Neural cell (in vitro differentiated cells): ENCODE measurements at regions not wholly inside any gene's neighbourhood (a gene's known extent, or its start where the extent isn't known, plus 50 kb on each side); places are given as distances from the start of the nearest gene placed in this dataset.
"Not testable (repeated sequence)": the region's sequence is repeated elsewhere in the genome, so short reads cannot be mapped to it uniquely, and the experiment has no call there.

ENCODE experiments used
- H2AFZ ChIP-seq: fragments of 200-600, 300-800 bp; sonication (generic), shearing (Covaris generic); 2 replicates; pipeline ENCODE4 v1.6.0; 2014; ENCODE audit warnings: low read depth, mild to moderate bottlenecking, antibody characterized with exemption, low read length, moderate library complexity
- H3F3A ChIP-seq: fragments of 200-600 bp; shearing (Covaris generic); 2 replicates; pipeline ENCODE4 v1.6.1; 2016; ENCODE audit warnings: mild to moderate bottlenecking, moderate library complexity, mixed read lengths, antibody characterized with exemption, low read length; ENCODE audit not compliant: insufficient read depth, poor library complexity, severe bottlenecking
- H3K27ac ChIP-seq: fragments of 200-600, 300-800 bp; sonication (generic), shearing (Covaris generic); 2 replicates; pipeline ENCODE4 v1.5.1; 2014; ENCODE audit warnings: mild to moderate bottlenecking, low read length, moderate library complexity
- H3K27me3 ChIP-seq: fragments of 300-800, 200-600 bp; sonication (generic), shearing (Covaris generic); 2 replicates; pipeline ENCODE4 v1.6.0; 2014; ENCODE audit warnings: mild to moderate bottlenecking, low read depth, low read length, moderate library complexity; ENCODE audit not compliant: insufficient read depth
- H3K36me3 ChIP-seq: fragments of 300-800, 200-600 bp; sonication (generic), shearing (Covaris generic); 2 replicates; pipeline ENCODE4 v1.5.1; 2014; ENCODE audit warnings: mild to moderate bottlenecking, antibody characterized with exemption, low read length, moderate library complexity; ENCODE audit not compliant: insufficient read depth
- H3K4me2 ChIP-seq: fragments of 300-800, 200-600 bp; sonication (generic), shearing (Covaris generic); 2 replicates; pipeline ENCODE4 v1.6.0; 2014; ENCODE audit warnings: mild to moderate bottlenecking, low read length
- H3K4me3 ChIP-seq: fragments of 300-800, 200-600 bp; sonication (generic), shearing (Covaris generic); 2 replicates; pipeline ENCODE4 v1.5.1; 2014; ENCODE audit warnings: mild to moderate bottlenecking, low read length, moderate library complexity
- H3K79me2 ChIP-seq: fragments of 200-600 bp; shearing (Covaris generic); replicated peaks from 2 replicates; pipeline ENCODE4 v1.6.0; 2014; ENCODE audit warnings: mild to moderate bottlenecking, low read length, moderate library complexity; ENCODE audit not compliant: insufficient read depth
- H3K9ac ChIP-seq: fragments of 300-800, 200-600 bp; sonication (generic), shearing (Covaris generic); 2 replicates; pipeline ENCODE4 v1.6.1; 2016; ENCODE audit warnings: mild to moderate bottlenecking, low read length, mixed read lengths
- H3K9me2 ChIP-seq: fragments of 200-600 bp; shearing (Covaris generic); 2 replicates; pipeline ENCODE4 v1.6.1; 2016; ENCODE audit warnings: mild to moderate bottlenecking, low read length, mixed read lengths; ENCODE audit not compliant: insufficient read depth
- H3K9me3 ChIP-seq: fragments of 200-600, 300-800 bp; sonication (generic), shearing (Covaris generic); 2 replicates; pipeline ENCODE4 v1.6.1; 2016; ENCODE audit warnings: mild to moderate bottlenecking, mixed run types, low read length, moderate library complexity, mixed read lengths
- H4K20me1 ChIP-seq: fragments of 200-600 bp; shearing (Covaris generic); 2 replicates; pipeline ENCODE4 v1.6.1; 2016; ENCODE audit warnings: mild to moderate bottlenecking, mixed run types; ENCODE audit not compliant: insufficient read depth
- EP300 ChIP-seq: fragments of 450-650 bp; conservative IDR thresholded peaks from 2 replicates; pipeline ENCODE4 v1.6.1; 2014; ENCODE audit warnings: antibody characterized with exemption, mild to moderate bottlenecking, moderate library complexity; ENCODE audit not compliant: poor library complexity, severe bottlenecking
- EZH2 ChIP-seq: fragments of 200-600, 300-800 bp; shearing (Covaris generic), sonication (generic); IDR thresholded peaks from 2 replicates; pipeline ENCODE4 v1.6.1; 2014; ENCODE audit warnings: antibody characterized with exemption, low read length, borderline replicate concordance, mild to moderate bottlenecking; ENCODE audit not compliant: insufficient read depth, poor library complexity, severe bottlenecking
- MXI1 ChIP-seq: fragments of 450-650 bp; conservative IDR thresholded peaks from 2 replicates; pipeline ENCODE4 v1.6.1; 2014; ENCODE audit warnings: antibody characterized with exemption, mild to moderate bottlenecking; ENCODE audit not compliant: poor library complexity, severe bottlenecking
- POLR2AphosphoS5 ChIP-seq: IDR thresholded peaks from 2 replicates; pipeline ENCODE4 v1.6.1; 2012
- RAD21 ChIP-seq: fragments of 450-650 bp; conservative IDR thresholded peaks from 2 replicates; pipeline ENCODE4 v1.6.1; 2014; ENCODE audit warnings: antibody characterized with exemption, mild to moderate bottlenecking, moderate library complexity
- SMC3 ChIP-seq: fragments of 450-650 bp; conservative IDR thresholded peaks from 2 replicates; pipeline ENCODE4 v1.6.1; 2014; ENCODE audit warnings: antibody characterized with exemption, mild to moderate bottlenecking, moderate library complexity; ENCODE audit not compliant: poor library complexity
- TAF1 ChIP-seq: IDR thresholded peaks from 2 replicates; pipeline ENCODE4 v1.6.1; 2012; ENCODE audit warnings: low read depth
- TF ChIP-seq, protein P1 (sequence below): fragments of 450-650 bp; IDR thresholded peaks from 2 replicates; pipeline ENCODE4 v1.5.1; 2014; ENCODE audit warnings: antibody characterized with exemption, mild to moderate bottlenecking, moderate library complexity; ENCODE audit not compliant: poor library complexity, severe bottlenecking
- TF ChIP-seq, protein P2 (sequence below): IDR thresholded peaks from 2 replicates; pipeline ENCODE4 v1.6.1; 2012; ENCODE audit warnings: borderline replicate concordance

DNA sequence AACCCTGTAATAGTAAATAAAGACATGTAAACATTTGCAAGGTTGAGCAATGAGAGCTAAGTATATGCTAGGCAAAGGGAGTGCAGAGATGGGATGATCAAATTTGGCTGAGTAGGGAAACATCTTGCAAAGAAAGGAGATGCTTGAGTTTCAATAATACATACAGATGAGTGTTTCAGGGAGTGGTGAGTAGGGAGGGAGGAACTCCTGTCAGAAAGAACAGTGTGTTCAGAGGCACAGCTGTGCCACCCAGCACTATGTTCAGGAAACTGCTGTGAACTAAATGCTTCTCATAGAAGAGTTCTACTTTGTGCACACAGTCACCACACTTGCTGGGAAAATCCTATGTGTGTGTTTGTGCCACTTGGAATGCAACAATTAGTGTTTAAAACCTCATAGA lies 1077.1 kb downstream of the UQCRFS1 start:
- Histone ChIP-seq H3K9me2 (no peaks in the 10 kb centered on the region), H2AFZ (no peak overlapping the region), H3K9me3 (no peaks in the 10 kb centered on the region), H3F3A (no peaks in the 10 kb centered on the region), H4K20me1 (no peaks in the 10 kb centered on the region), H3K36me3 (no peaks in the 10 kb centered on the region), H3K27me3 (no peaks in the 10 kb centered on the region), H3K9ac (no peak overlapping the region), H3K4me3 (no peak overlapping the region), H3K4me2 (no peak overlapping the region), H3K27ac (no peak overlapping the region), H3K79me2 (no peaks in the 10 kb centered on the region)
- TF ChIP-seq MXI1 (no peak), EZH2 (no peak), SMC3 (no peak), EP300 (no peak), RAD21 (no peak), POLR2AphosphoS5 (no peak), TAF1 (no peak)
- TF ChIP-seq, protein P1, sequence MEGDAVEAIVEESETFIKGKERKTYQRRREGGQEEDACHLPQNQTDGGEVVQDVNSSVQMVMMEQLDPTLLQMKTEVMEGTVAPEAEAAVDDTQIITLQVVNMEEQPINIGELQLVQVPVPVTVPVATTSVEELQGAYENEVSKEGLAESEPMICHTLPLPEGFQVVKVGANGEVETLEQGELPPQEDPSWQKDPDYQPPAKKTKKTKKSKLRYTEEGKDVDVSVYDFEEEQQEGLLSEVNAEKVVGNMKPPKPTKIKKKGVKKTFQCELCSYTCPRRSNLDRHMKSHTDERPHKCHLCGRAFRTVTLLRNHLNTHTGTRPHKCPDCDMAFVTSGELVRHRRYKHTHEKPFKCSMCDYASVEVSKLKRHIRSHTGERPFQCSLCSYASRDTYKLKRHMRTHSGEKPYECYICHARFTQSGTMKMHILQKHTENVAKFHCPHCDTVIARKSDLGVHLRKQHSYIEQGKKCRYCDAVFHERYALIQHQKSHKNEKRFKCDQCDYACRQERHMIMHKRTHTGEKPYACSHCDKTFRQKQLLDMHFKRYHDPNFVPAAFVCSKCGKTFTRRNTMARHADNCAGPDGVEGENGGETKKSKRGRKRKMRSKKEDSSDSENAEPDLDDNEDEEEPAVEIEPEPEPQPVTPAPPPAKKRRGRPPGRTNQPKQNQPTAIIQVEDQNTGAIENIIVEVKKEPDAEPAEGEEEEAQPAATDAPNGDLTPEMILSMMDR: no peak
- TF ChIP-seq, protein P2, sequence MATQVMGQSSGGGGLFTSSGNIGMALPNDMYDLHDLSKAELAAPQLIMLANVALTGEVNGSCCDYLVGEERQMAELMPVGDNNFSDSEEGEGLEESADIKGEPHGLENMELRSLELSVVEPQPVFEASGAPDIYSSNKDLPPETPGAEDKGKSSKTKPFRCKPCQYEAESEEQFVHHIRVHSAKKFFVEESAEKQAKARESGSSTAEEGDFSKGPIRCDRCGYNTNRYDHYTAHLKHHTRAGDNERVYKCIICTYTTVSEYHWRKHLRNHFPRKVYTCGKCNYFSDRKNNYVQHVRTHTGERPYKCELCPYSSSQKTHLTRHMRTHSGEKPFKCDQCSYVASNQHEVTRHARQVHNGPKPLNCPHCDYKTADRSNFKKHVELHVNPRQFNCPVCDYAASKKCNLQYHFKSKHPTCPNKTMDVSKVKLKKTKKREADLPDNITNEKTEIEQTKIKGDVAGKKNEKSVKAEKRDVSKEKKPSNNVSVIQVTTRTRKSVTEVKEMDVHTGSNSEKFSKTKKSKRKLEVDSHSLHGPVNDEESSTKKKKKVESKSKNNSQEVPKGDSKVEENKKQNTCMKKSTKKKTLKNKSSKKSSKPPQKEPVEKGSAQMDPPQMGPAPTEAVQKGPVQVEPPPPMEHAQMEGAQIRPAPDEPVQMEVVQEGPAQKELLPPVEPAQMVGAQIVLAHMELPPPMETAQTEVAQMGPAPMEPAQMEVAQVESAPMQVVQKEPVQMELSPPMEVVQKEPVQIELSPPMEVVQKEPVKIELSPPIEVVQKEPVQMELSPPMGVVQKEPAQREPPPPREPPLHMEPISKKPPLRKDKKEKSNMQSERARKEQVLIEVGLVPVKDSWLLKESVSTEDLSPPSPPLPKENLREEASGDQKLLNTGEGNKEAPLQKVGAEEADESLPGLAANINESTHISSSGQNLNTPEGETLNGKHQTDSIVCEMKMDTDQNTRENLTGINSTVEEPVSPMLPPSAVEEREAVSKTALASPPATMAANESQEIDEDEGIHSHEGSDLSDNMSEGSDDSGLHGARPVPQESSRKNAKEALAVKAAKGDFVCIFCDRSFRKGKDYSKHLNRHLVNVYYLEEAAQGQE: no peak

DNA sequence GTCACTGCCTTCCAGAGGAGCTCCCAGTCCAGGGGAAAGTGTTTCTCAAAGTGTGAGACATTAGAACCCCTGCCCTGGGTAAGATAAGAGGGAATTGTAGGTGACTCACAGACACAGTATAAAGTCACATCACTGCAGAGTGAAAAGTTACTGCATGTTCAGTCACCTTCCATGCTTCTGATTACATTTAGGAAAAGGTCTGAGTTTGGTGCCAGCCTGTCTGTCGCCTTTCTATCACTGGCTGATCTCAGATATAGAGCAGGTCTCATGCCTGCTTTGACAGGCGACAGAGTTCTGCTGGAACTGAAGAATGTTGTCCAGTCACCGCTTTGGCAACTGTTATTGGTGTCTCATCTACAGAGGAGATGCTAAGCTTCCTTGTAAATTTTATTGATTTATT lies 1078.6 kb downstream of the UQCRFS1 start:
- Histone ChIP-seq H4K20me1 (no peaks in the 10 kb centered on the region), H3K27me3 (no peaks in the 10 kb centered on the region), H3K27ac (no peak overlapping the region), H3K9me3 (no peaks in the 10 kb centered on the region), H3F3A (no peaks in the 10 kb centered on the region), H3K9ac (no peak overlapping the region), H3K79me2 (no peaks in the 10 kb centered on the region), H2AFZ (no peak overlapping the region), H3K4me3 (no peak overlapping the region), H3K9me2 (no peaks in the 10 kb centered on the region), H3K4me2 (no peak overlapping the region), H3K36me3 (no peaks in the 10 kb centered on the region)
- TF ChIP-seq EZH2: no peak
- TF ChIP-seq MXI1: no peak
- TF ChIP-seq EP300: no peak
- no peak for TF ChIP-seq RAD21
- TF ChIP-seq SMC3: no peak
- TF ChIP-seq, protein P2: no peak
- no peak for TF ChIP-seq POLR2AphosphoS5
- TF ChIP-seq, protein P1: no peak
- no peak for TF ChIP-seq TAF1

DNA sequence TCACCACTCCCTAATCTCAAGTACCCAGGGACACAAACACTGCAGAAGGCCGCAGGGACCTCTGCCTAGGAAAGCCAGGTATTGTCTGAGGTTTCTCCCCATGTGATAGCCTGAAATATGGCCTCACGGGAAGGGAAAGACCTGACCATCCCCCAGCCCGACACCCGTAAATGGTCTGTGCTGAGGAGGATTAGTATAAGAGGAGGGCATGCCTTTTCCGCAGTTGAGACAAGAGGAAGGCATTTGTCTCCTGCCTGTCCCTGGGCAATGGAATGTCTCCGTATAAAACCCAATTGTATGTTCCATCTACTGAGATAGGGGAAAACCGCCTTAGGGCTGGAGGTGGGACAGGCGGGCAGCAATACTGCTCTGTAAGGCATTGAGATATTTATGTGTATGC lies 1082.1 kb downstream of the UQCRFS1 start:
- not testable (repeated sequence) for H3K9me3 ChIP-seq, H3K4me2 ChIP-seq, H4K20me1 ChIP-seq, H2AFZ ChIP-seq, H3K9ac ChIP-seq, H3K27ac ChIP-seq, H3F3A ChIP-seq, H3K4me3 ChIP-seq, H3K9me2 ChIP-seq, H3K27me3 ChIP-seq, H3K79me2 ChIP-seq, H3K36me3 ChIP-seq
